ENCODE measurements at regions not wholly inside any gene's neighbourhood (a gene's known extent, or its start where the extent isn't known, plus 50 kb on each side); places are given as distances from the start of the nearest gene placed in this dataset.

- TF ChIP-seq POLR2AphosphoS5 (IDR thresholded peaks at IDR 0.05) (no peak), EP300 (IDR thresholded peaks at IDR 0.05) (no peak)
These were observed 154.1 kb downstream of the ZBTB18 start for GRCh38 chr1:244205171-244205570.
